ENCODE measurements at regions not wholly inside any gene's neighbourhood (a gene's known extent, or its start where the extent isn't known, plus 50 kb on each side); places are given as distances from the start of the nearest gene placed in this dataset.

DNA sequence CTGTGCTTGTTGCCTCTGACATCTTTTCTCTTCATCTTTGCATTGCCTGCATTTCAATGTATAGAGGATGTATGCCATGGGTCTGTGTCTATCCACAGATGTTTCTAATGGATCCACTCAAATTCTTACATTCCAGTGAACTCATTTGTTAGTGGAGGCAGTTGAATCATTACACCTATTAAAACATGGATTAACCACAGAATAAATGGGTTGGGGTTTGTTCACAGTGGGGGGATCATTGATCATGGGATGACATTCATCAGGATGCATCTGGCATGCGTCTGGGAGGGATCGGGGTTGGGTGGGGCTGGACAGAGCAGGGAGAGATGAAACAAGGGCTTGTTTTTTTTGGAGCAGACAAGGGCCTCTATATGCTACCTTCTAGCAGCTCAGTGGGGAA lies 182.5 kb downstream of the RHOU start:
- TF ChIP-seq POLR2AphosphoS5 (IDR thresholded peaks at IDR 0.05): no peak
- TF ChIP-seq, protein P1, sequence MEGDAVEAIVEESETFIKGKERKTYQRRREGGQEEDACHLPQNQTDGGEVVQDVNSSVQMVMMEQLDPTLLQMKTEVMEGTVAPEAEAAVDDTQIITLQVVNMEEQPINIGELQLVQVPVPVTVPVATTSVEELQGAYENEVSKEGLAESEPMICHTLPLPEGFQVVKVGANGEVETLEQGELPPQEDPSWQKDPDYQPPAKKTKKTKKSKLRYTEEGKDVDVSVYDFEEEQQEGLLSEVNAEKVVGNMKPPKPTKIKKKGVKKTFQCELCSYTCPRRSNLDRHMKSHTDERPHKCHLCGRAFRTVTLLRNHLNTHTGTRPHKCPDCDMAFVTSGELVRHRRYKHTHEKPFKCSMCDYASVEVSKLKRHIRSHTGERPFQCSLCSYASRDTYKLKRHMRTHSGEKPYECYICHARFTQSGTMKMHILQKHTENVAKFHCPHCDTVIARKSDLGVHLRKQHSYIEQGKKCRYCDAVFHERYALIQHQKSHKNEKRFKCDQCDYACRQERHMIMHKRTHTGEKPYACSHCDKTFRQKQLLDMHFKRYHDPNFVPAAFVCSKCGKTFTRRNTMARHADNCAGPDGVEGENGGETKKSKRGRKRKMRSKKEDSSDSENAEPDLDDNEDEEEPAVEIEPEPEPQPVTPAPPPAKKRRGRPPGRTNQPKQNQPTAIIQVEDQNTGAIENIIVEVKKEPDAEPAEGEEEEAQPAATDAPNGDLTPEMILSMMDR (IDR thresholded peaks at IDR 0.05): no peak
